HepG2 (cell line): ENCODE measurements at regions not wholly inside any gene's neighbourhood (a gene's known extent, or its start where the extent isn't known, plus 50 kb on each side); places are given as distances from the start of the nearest gene placed in this dataset.

ENCODE experiments used
- ATAC-seq: fragments of 200-7000 bp; cut with Tn5 transposase; 3 replicates; pipeline ENCODE4 v1.9.1; 2020; ENCODE audit warnings: mild to moderate bottlenecking, moderate library complexity
- BruUV-seq: library from RNA; stranded (reverse); fragments of 400-500 nt; replicated peaks from 2 replicates; lab custom pipeline; 2021; lab: Mats Ljungman, UMichigan
- CTCF ChIA-PET: fragments of 300-600 bp; formaldehyde crosslinking; extraction: SDS; loops from one replicate; lab custom pipeline; 2021; ENCODE audit warnings: low total read pairs, inconsistent platforms, low intra/inter-chr PET ratio; lab: Yijun Ruan, JAX
- POLR2A ChIA-PET: fragments of 350-600 bp; sonication (Branson Sonifier 250); formaldehyde crosslinking; loops from one replicate; lab custom pipeline; 2020; ENCODE audit warnings: antibody characterized with exemption, inconsistent platforms; lab: Yijun Ruan, JAX
- DNase-seq: peaks from one replicate; pipeline ENCODE4 v3.0.0-alpha.2; 2015; ENCODE audit warnings: low spot score
- FAIRE-seq: peaks from 3 replicates; lab custom pipeline; 2011; peaks lifted over from hg19 to GRCh38; lab: Jason Lieb, UNC
- H2AFZ ChIP-seq: one replicate; pipeline ENCODE4 v1.6.1; 2011; ENCODE audit warnings: low read length, inconsistent platforms
- H3K27ac ChIP-seq: fragments of 300-600 bp; 3 replicates; pipeline ENCODE4 v1.8.0; 2011; ENCODE audit warnings: mixed run types, mild to moderate bottlenecking, mixed read lengths, low read length, inconsistent platforms; ENCODE audit not compliant: insufficient read depth; ENCODE audit errors: extremely low read length
- H3K27me3 ChIP-seq, 2 experiments: fragments of 200-600 bp in 1 of 2; 2 replicates in 1 of 2; 3 replicates in 1 of 2; pipeline versions ENCODE4 v1.6.0 to v1.8.0; 2011; ENCODE audit warnings: low read length in 2 of 2, mild to moderate bottlenecking in 2 of 2, moderate library complexity in 2 of 2, inconsistent platforms in 1 of 2; ENCODE audit not compliant: insufficient read depth in 2 of 2, control insufficient read depth in 1 of 2
- H3K36me3 ChIP-seq, 2 experiments: fragments of 200-600 bp in 1 of 2; replicated peaks in 1 of 2; 2 replicates in 1 of 2; 3 replicates in 1 of 2; pipeline versions ENCODE4 v1.5.1 to v1.8.0; 2011; ENCODE audit warnings: low read length in 2 of 2, inconsistent platforms in 1 of 2; ENCODE audit not compliant: insufficient read depth in 2 of 2, control insufficient read depth in 1 of 2
- H3K4me1 ChIP-seq: 2 replicates; pipeline ENCODE4 v1.5.1; 2012; ENCODE audit warnings: low read length, inconsistent platforms; ENCODE audit not compliant: insufficient read depth
- H3K4me2 ChIP-seq: 2 replicates; pipeline ENCODE4 v1.6.0; 2011; ENCODE audit warnings: low read depth, low read length, inconsistent platforms
- H3K4me3 ChIP-seq, 3 experiments: fragments of 200-600 bp in 1 of 3; sonication (generic), shearing (Covaris generic) in 1 of 3; replicated peaks in 1 of 3; 2 replicates each; pipeline ENCODE4 v1.5.1; 2011 to 2016; ENCODE audit warnings: low read length in 3 of 3, inconsistent platforms in 2 of 3, low read depth in 2 of 3, mild to moderate bottlenecking in 2 of 3, control low read depth in 1 of 3, mixed read lengths in 1 of 3; ENCODE audit not compliant: insufficient read depth in 1 of 3
- H3K79me2 ChIP-seq: one replicate; pipeline ENCODE4 v1.6.1; 2011; ENCODE audit warnings: low read length, inconsistent platforms; ENCODE audit not compliant: insufficient read depth
- H3K9ac ChIP-seq: 2 replicates; pipeline ENCODE4 v1.6.0; 2011; ENCODE audit warnings: mild to moderate bottlenecking, low read depth, low read length, inconsistent platforms; ENCODE audit not compliant: insufficient read depth
- H3K9me3 ChIP-seq: 2 replicates; pipeline ENCODE4 v1.5.1; 2012; ENCODE audit warnings: mild to moderate bottlenecking, low read length
- H4K20me1 ChIP-seq: 2 replicates; pipeline ENCODE4 v1.6.0; 2011; ENCODE audit warnings: inconsistent platforms, mild to moderate bottlenecking, low read length, moderate library complexity; ENCODE audit not compliant: insufficient read depth
- ZBTB38 ChIP-seq: sonication (generic); formaldehyde crosslinking; IDR thresholded peaks from 2 replicates; pipeline ENCODE4 v1.5.1; 2020; ENCODE audit warnings: mild to moderate bottlenecking, missing genetic modification reagents
- ZEB1 ChIP-seq: IDR thresholded peaks from 2 replicates; pipeline ENCODE4 v1.6.1; 2012; ENCODE audit warnings: mild to moderate bottlenecking, low read depth, inconsistent platforms; ENCODE audit not compliant: insufficient replicate concordance
- ZNF362 ChIP-seq: sonication (generic); formaldehyde crosslinking; IDR thresholded peaks from 2 replicates; pipeline ENCODE4 v1.4.0; 2020; ENCODE audit warnings: missing genetic modification reagents, mild to moderate bottlenecking, borderline replicate concordance
- ZNF646 ChIP-seq: sonication (generic); formaldehyde crosslinking; IDR thresholded peaks from 2 replicates; pipeline ENCODE4 v1.9.0; 2021; ENCODE audit warnings: mild to moderate bottlenecking, missing genetic modification reagents
- WGBS: methylation state at CpG from one replicate; pipeline ENCODE4 v1.1.6; 2017; ENCODE audit warnings: low lambda C conversion rate; 5-methylcytosine and 5-hydroxymethylcytosine counted together
- in situ Hi-C: cut with HindIII; loops from 2 replicates; pipeline ENCODE4 v1.10.0; 2017; ENCODE audit warnings: low pct_unique_long_range_greater_than_20kb; ENCODE audit not compliant: extremely low pct_ligation_motif_present
- intact Hi-C: fragments of 100-400 bp; cut with micrococcal nuclease; formaldehyde crosslinking; loops from one replicate; pipeline ENCODE4 v1.10.0; 2022; ENCODE audit not compliant: unreplicated experiment

GRCh38 chr2:20138696-20139095 lies 86.2 kb downstream of the SDC1 start:
- BruUV-seq: no TSS peak
- POLR2A ChIA-PET: interaction anchor here (0.6 kb wide), 2 partner anchors 87 to 108 kb away, joined by 3 read pairs; partner anchors contain the start of gene SDC1
- intact Hi-C loops: loop anchor here (5.0 kb wide), 1 partner anchor 34 kb away; no protein-coding TSS in a partner anchor

More at GRCh38 chr2:20138696-20139095, 86.2 kb downstream of the SDC1 start:
- Histone ChIP-seq H4K20me1 (no peaks in the 10 kb centered on the region), H3K9me3 (no peaks in the 10 kb centered on the region), H3K4me1 (peaks cover 66% of the 10 kb centered on the region), H3K79me2 (no peaks in the 10 kb centered on the region), H3K9ac (no peak overlapping the region), H3K27me3 (peaks cover 6 to 55% of the 10 kb centered on the region in 2 experiments; a peak in 4 of 5 replicates), H3K36me3 (no peaks in the 10 kb centered on the region), H3K4me3 (no peak overlapping the region), H3K27ac (no peak overlapping the region), H3K4me2 (no peak overlapping the region), H2AFZ (no peak overlapping the region)
- in situ Hi-C loops: loop anchor here (5.0 kb wide), 2 partner anchors 34 to 89 kb away; partner anchors contain the start of gene SDC1
- ATAC-seq (no peak), DNase-seq (no peak), FAIRE-seq (no peak)
- 46% methylated on average over 6 of the region's 6 CpGs for WGBS
- CTCF ChIA-PET: no interaction called here
- TF ChIP-seq ZNF362 (CRISPR knock-in tag): no peak
- no peak for TF ChIP-seq ZEB1
- TF ChIP-seq ZBTB38 (CRISPR knock-in tag): no peak
- no peak for TF ChIP-seq ZNF646 (CRISPR knock-in tag)
